GM10266 (cell line): ENCODE measurements at regions not wholly inside any gene's neighbourhood (a gene's known extent, or its start where the extent isn't known, plus 50 kb on each side); places are given as distances from the start of the nearest gene placed in this dataset.
"Not testable (repeated sequence)": the region's sequence is repeated elsewhere in the genome, so short reads cannot be mapped to it uniquely, and the experiment has no call there.

ENCODE experiments used
- DNase-seq: peaks from one replicate; pipeline ENCODE4 v3.0.0; 2012; ENCODE audit errors: extremely low spot score
- TF ChIP-seq, protein P1 (sequence below): IDR thresholded peaks from 2 replicates; pipeline ENCODE4 v1.5.1; 2012; ENCODE audit warnings: mild to moderate bottlenecking, low read depth; ENCODE audit not compliant: control insufficient read depth, insufficient read depth; ENCODE audit errors: missing control alignments

DNA sequence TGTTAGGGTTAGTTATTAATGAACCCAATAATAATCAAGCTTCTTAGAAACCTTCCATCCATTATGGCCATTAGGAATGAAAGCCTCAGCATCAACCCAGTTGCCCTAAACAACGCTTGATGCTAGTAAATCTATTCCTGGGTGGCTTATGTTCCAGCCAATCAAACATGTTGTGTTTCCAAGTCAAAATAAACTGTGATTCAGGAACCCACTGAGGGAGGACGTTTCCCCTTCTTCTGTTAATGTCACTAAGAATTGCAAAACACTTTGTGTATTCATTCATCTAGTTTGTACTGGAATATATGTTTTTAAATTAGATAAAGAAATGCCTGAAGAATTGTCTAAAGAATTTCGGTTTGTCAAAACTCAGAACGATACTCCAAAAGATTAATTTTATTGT is 142.5 kb upstream of the MSX2 start:
- DNase-seq = no peak
- TF ChIP-seq, protein P1, sequence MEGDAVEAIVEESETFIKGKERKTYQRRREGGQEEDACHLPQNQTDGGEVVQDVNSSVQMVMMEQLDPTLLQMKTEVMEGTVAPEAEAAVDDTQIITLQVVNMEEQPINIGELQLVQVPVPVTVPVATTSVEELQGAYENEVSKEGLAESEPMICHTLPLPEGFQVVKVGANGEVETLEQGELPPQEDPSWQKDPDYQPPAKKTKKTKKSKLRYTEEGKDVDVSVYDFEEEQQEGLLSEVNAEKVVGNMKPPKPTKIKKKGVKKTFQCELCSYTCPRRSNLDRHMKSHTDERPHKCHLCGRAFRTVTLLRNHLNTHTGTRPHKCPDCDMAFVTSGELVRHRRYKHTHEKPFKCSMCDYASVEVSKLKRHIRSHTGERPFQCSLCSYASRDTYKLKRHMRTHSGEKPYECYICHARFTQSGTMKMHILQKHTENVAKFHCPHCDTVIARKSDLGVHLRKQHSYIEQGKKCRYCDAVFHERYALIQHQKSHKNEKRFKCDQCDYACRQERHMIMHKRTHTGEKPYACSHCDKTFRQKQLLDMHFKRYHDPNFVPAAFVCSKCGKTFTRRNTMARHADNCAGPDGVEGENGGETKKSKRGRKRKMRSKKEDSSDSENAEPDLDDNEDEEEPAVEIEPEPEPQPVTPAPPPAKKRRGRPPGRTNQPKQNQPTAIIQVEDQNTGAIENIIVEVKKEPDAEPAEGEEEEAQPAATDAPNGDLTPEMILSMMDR = no peak

- TF ChIP-seq, protein P1 = no peak
- DNase-seq = no peak
These were observed 141.3 kb upstream of the MSX2 start for GRCh38 chr5:174583071-174583470.

DNA sequence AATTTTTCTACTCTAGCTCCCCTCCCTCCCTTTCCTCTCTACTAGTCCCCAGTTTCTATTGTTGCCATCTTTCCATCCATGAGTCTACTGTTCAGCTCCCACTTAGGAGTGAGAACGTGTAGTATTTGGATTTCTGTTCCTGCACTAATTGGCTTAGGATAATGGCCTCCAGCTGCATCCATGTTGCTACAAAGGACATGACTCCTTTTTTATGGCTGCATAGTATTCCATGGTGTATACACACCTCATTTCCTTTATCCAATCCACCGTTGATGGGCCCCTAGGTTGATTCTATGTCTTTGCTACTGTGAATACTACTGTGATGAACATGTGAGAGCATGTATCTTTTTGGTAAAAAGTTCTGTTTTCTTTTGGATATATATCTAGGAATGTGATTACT is 138.9 kb upstream of the MSX2 start:
- DNase-seq = no peak
- TF ChIP-seq, protein P1 = no peak

DNA sequence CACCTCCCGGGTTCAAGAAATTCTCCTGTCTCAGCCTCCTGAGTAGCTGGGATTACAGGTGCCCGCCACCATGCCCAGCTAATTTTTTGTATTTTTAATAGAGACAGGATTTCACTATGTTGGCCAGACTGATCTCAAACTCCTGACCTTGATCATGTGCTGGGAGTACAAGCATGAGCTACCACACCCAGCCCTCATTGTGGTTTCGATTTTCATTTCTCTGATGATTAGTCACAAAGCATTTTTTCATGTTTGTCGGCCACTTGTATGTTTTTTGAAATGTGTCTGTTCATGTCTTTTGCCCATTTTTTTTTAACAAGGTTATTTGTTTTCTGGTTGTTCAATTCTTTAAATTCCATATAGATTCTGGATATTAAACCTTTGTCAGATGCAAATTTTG is 138.2 kb upstream of the MSX2 start:
- not testable (repeated sequence) for DNase-seq

DNA sequence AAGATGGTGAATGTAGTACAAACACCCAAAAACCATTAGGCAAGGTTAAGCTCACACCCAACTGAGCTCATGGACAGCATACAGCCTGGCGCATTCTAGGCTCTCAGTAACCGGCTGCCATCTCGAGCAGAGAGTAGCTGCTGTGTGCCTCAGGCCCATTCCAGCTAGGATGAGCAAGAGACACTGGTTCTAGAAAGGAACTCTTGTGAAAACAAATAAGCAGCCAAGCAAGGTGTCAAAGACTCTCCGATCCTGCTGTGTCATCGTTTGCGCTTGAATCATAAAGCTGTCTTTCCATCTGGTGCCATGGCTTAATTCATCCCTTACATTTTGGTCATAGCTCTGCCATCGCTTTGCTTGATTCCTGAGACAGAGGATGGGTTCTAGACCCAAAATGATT is 135.4 kb upstream of the MSX2 start:
- TF ChIP-seq, protein P1 = no peak
- DNase-seq = no peak

GRCh38 chr5:174589599-174589998 is 134.8 kb upstream of the MSX2 start:
- TF ChIP-seq, protein P1 = no peak
- no peak for DNase-seq

- TF ChIP-seq, protein P1 = no peak
- no peak for DNase-seq
These were observed 133.6 kb upstream of the MSX2 start for GRCh38 chr5:174590820-174591219.

DNA sequence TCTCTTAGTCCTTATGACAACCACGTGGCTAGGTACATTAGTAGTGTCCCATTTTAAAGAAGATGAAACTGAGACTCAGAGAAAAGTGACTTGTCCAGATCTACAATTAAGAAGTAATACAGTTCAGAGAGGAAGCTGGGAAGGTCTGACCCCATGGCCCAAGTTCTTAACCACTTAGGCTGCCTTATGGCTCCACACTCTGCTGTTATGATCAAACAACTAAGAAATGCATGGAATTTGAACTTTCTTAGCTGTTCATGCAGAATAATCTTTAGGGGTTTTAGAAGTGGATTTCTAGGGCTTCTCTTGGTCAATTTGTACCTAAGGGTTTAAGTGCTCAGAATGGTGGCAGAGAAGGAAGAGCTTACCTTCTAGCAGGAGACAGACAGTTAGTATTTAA is 128.0 kb upstream of the MSX2 start:
- TF ChIP-seq, protein P1 = no peak
- no peak for DNase-seq
